ENCODE measurements at regions not wholly inside any gene's neighbourhood (a gene's known extent, or its start where the extent isn't known, plus 50 kb on each side); places are given as distances from the start of the nearest gene placed in this dataset.

DNA sequence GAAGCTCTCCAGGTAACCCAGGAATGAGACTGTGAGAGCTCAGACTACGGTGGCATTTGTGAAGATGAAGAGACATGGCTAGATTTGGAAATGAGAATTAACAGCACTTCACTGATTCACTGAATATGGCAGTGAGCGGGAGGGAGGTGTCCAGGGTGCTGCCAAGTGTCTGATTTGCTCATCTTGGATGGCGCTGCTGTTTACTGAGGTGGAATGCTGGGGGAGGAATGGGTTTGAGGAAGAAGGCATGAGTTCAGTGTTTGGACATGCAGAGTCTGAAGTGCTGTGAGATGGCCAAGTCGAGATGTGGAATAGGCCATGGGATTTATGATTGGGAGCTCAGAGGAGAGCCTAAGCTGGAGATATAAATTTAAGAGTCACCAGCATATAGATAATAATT, 437.1 kb upstream of the NPVF start:
- TF ChIP-seq EZH2phosphoT487 (IDR thresholded peaks at IDR 0.05; ENCODE audit: low read depth), result no peak
- TF ChIP-seq, protein P1, sequence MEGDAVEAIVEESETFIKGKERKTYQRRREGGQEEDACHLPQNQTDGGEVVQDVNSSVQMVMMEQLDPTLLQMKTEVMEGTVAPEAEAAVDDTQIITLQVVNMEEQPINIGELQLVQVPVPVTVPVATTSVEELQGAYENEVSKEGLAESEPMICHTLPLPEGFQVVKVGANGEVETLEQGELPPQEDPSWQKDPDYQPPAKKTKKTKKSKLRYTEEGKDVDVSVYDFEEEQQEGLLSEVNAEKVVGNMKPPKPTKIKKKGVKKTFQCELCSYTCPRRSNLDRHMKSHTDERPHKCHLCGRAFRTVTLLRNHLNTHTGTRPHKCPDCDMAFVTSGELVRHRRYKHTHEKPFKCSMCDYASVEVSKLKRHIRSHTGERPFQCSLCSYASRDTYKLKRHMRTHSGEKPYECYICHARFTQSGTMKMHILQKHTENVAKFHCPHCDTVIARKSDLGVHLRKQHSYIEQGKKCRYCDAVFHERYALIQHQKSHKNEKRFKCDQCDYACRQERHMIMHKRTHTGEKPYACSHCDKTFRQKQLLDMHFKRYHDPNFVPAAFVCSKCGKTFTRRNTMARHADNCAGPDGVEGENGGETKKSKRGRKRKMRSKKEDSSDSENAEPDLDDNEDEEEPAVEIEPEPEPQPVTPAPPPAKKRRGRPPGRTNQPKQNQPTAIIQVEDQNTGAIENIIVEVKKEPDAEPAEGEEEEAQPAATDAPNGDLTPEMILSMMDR (IDR thresholded peaks at IDR 0.05; ENCODE audit: low read depth, low read length), result no peak

DNA sequence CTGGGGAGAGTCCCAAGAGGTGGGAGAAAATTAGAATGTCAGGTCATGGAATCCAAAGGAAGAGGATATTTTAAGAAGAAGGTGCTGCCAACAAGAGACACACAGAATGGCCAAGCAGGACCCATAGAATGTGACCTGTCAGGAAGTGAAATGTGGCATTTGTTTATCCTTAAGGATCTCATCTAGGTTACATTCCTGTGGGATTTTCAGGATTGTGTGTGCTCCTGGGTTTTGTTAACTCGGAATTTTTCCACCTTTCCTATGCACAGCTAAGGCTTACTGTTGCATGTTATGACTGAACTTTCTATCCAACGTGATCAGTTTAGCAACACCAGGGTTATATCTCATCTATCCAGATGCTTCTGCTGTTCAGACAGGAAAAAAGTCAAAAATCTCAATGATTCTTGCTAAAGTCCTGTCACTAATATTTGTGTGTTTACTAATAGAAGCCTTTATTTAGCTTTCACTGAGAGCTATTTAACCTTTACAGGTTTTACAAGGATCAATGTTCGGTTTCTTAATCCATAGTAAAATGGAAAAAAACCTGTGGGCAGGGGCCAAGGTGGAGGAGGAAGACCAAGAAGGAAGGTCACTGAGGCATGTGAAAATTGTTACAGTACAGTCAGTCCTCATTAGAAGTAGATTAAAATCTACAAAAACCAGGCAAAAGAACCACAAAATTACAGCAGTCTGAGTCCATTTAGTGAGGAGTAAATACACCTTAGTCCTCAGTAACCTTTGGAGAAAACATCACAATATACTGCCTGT, 437.8 kb upstream of the NPVF start:
- peaks cover 8% of the 10 kb centered on the region for H3K4me1 ChIP-seq (ENCODE audit: low read length)
- peaks cover 5% of the 10 kb centered on the region; the same call in 1 of the 2 replicates for H3K27me3 ChIP-seq (ENCODE audit: low read depth, low read length)
- H3K9ac ChIP-seq (ENCODE audit: low read length), result no peak overlapping the region
- TF ChIP-seq, protein P1 (IDR thresholded peaks at IDR 0.05; ENCODE audit: low read depth, low read length), result no peak
- no peak for TF ChIP-seq EZH2phosphoT487 (IDR thresholded peaks at IDR 0.05; ENCODE audit: low read depth)
- H3K79me2 ChIP-seq (ENCODE audit: low read length), result no peaks in the 10 kb centered on the region
- no peak overlapping the region for H3K4me2 ChIP-seq (ENCODE audit: low read length)
- no peaks in the 10 kb centered on the region for H3K9me3 ChIP-seq (ENCODE audit: insufficient read depth, low read length)
- no peaks in the 10 kb centered on the region for H4K20me1 ChIP-seq (ENCODE audit: insufficient read depth, low read length)
- H3K36me3 ChIP-seq (replicated peaks; ENCODE audit: low read depth, low read length), result no peaks in the 10 kb centered on the region
- H3K4me3 ChIP-seq (ENCODE audit: low read length), result no peak overlapping the region
- no peak overlapping the region for H2AFZ ChIP-seq (ENCODE audit: low read depth, low read length)
- H3K27ac ChIP-seq (ENCODE audit: low read length), result no peak overlapping the region

More for the DNA sequence above, 437.1 kb upstream of the NPVF start:
- Histone ChIP-seq H3K4me3 (ENCODE audit: low read length) (no peak overlapping the region), H3K4me2 (ENCODE audit: low read length) (no peak overlapping the region), H3K9me3 (ENCODE audit: insufficient read depth, low read length) (no peaks in the 10 kb centered on the region), H3K27ac (ENCODE audit: low read length) (no peak overlapping the region), H3K27me3 (ENCODE audit: low read depth, low read length) (peaks cover 5% of the 10 kb centered on the region; the same call in 1 of the 2 replicates), H3K36me3 (replicated peaks; ENCODE audit: low read depth, low read length) (no peaks in the 10 kb centered on the region), H3K4me1 (ENCODE audit: low read length) (peaks cover 8% of the 10 kb centered on the region), H2AFZ (ENCODE audit: low read depth, low read length) (no peak overlapping the region), H4K20me1 (ENCODE audit: insufficient read depth, low read length) (no peaks in the 10 kb centered on the region), H3K79me2 (ENCODE audit: low read length) (no peaks in the 10 kb centered on the region), H3K9ac (ENCODE audit: low read length) (no peak overlapping the region)

DNA sequence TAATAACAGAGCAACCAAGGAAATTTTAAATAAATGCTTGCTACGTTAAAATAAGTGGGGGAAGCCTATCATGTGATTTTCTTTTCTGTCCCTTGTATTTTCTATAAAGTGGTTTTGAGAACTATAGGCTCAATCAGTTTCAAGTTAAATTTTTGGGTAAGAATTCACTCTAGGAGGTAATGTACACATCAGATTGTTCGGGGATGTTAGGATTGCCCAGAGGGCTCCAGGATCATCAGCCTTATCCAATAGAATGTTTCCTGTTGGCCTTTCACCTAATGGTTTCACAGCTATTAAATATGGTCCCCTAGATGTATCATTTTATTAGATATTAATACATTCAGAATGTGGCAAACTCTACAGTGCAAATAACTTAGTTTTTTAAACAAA, 438.4 kb upstream of the NPVF start:
- Histone ChIP-seq H3K27ac (ENCODE audit: low read length) (no peak overlapping the region), H3K79me2 (ENCODE audit: low read length) (no peaks in the 10 kb centered on the region), H3K4me2 (ENCODE audit: low read length) (no peak overlapping the region), H4K20me1 (ENCODE audit: insufficient read depth, low read length) (no peaks in the 10 kb centered on the region), H3K27me3 (ENCODE audit: low read depth, low read length) (peaks cover 8% of the 10 kb centered on the region; the same call in 1 of the 2 replicates), H3K36me3 (replicated peaks; ENCODE audit: low read depth, low read length) (no peaks in the 10 kb centered on the region), H3K9ac (ENCODE audit: low read length) (no peak overlapping the region), H3K9me3 (ENCODE audit: insufficient read depth, low read length) (no peaks in the 10 kb centered on the region), H3K4me3 (ENCODE audit: low read length) (no peak overlapping the region), H2AFZ (ENCODE audit: low read depth, low read length) (no peak overlapping the region), H3K4me1 (ENCODE audit: low read length) (peaks cover 8% of the 10 kb centered on the region)
- TF ChIP-seq, protein P1 (IDR thresholded peaks at IDR 0.05; ENCODE audit: low read depth, low read length), result no peak
- no peak for TF ChIP-seq EZH2phosphoT487 (IDR thresholded peaks at IDR 0.05; ENCODE audit: low read depth)

DNA sequence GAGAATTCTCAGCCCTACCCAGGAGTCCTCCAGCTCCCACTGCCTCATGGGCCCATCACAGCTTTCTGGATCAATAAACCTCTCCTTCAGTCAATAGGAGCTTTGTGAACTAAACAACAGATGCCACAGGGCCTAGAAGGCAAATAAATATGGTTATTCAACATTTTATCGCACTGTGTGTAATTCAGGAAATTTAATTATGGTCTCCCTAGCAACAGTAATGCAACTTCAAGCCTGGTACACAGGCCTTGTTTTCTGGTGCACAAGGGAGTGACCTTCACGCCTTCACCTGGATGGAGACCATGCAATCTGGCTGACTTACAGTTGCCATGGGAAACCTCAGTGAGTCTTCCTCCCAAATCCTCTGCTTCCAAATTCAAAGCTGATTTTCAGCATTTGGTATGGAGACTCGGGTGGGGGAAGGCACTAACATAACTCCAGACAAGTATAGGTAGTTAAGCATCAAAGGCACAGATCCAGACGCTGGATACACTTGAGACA, 441.0 kb upstream of the NPVF start:
- no peak for TF ChIP-seq EZH2phosphoT487 (IDR thresholded peaks at IDR 0.05; ENCODE audit: low read depth)
- TF ChIP-seq, protein P1 (IDR thresholded peaks at IDR 0.05; ENCODE audit: low read depth, low read length), result no peak

More for the DNA sequence above, 441.0 kb upstream of the NPVF start:
- no peaks in the 10 kb centered on the region for H4K20me1 ChIP-seq (ENCODE audit: insufficient read depth, low read length)
- H2AFZ ChIP-seq (ENCODE audit: low read depth, low read length), result no peak overlapping the region
- peaks cover 7% of the 10 kb centered on the region for H3K4me1 ChIP-seq (ENCODE audit: low read length)
- H3K79me2 ChIP-seq (ENCODE audit: low read length), result no peaks in the 10 kb centered on the region
- no peak overlapping the region for H3K27ac ChIP-seq (ENCODE audit: low read length)
- no peak overlapping the region for H3K4me2 ChIP-seq (ENCODE audit: low read length)
- H3K9me3 ChIP-seq (ENCODE audit: insufficient read depth, low read length), result no peaks in the 10 kb centered on the region
- H3K27me3 ChIP-seq (ENCODE audit: low read depth, low read length), result peaks cover 8% of the 10 kb centered on the region; the same call in 1 of the 2 replicates
- no peaks in the 10 kb centered on the region for H3K36me3 ChIP-seq (replicated peaks; ENCODE audit: low read depth, low read length)
- no peak overlapping the region for H3K4me3 ChIP-seq (ENCODE audit: low read length)
- no peak overlapping the region for H3K9ac ChIP-seq (ENCODE audit: low read length)

Measured in OCI-LY3 (cell line).